ENCODE measurements at regions not wholly inside any gene's neighbourhood (a gene's known extent, or its start where the extent isn't known, plus 50 kb on each side); places are given as distances from the start of the nearest gene placed in this dataset.

GRCh38 chr10:2228320-2228901, 491.1 kb upstream of the ADARB2 start:
- TF ChIP-seq CTCF (IDR thresholded peaks at IDR 0.05; ENCODE audit: borderline replicate concordance, extremely low read depth, low read length, poor library complexity, severe bottlenecking) (no peak), EZH2 (IDR thresholded peaks at IDR 0.05; ENCODE audit: borderline replicate concordance, low read depth, low read length, severe bottlenecking) (no peak)

All from DND-41 (cell line).